ENCODE measurements at regions not wholly inside any gene's neighbourhood (a gene's known extent, or its start where the extent isn't known, plus 50 kb on each side); places are given as distances from the start of the nearest gene placed in this dataset.

- Histone ChIP-seq H3K9me2 (ENCODE audit: insufficient read depth, low read length) (no peaks in the 10 kb centered on the region), H3K79me2 (replicated peaks; ENCODE audit: insufficient read depth, low read length) (no peaks in the 10 kb centered on the region), H3K4me3 (ENCODE audit: low read length) (no peak overlapping the region), H4K20me1 (ENCODE audit: insufficient read depth) (no peaks in the 10 kb centered on the region), H3K27ac (ENCODE audit: low read length) (no peak overlapping the region), H3K9me3 (ENCODE audit: low read length) (no peaks in the 10 kb centered on the region), H3K27me3 (ENCODE audit: insufficient read depth, low read depth, low read length) (no peaks in the 10 kb centered on the region), H3K9ac (ENCODE audit: low read length) (no peak overlapping the region), H3F3A (ENCODE audit: insufficient read depth, low read length, poor library complexity, severe bottlenecking) (no peaks in the 10 kb centered on the region), H3K36me3 (ENCODE audit: insufficient read depth, low read length) (no peaks in the 10 kb centered on the region), H2AFZ (ENCODE audit: low read depth, low read length) (no peak overlapping the region), H3K4me2 (ENCODE audit: low read length) (no peak overlapping the region)
- no peak for TF ChIP-seq POLR2AphosphoS5 (IDR thresholded peaks at IDR 0.05)
These were observed 312.6 kb downstream of the BCL11B start for GRCh38 chr14:98959410-98959809.

- Histone ChIP-seq H3K9ac (ENCODE audit: low read length) (no peak overlapping the region), H3K9me2 (ENCODE audit: insufficient read depth, low read length) (no peaks in the 10 kb centered on the region), H4K20me1 (ENCODE audit: insufficient read depth) (no peaks in the 10 kb centered on the region), H2AFZ (ENCODE audit: low read depth, low read length) (no peak overlapping the region), H3K79me2 (replicated peaks; ENCODE audit: insufficient read depth, low read length) (no peaks in the 10 kb centered on the region), H3K36me3 (ENCODE audit: insufficient read depth, low read length) (no peaks in the 10 kb centered on the region), H3K27me3 (ENCODE audit: insufficient read depth, low read depth, low read length) (no peaks in the 10 kb centered on the region), H3K4me3 (ENCODE audit: low read length) (no peak overlapping the region), H3F3A (ENCODE audit: insufficient read depth, low read length, poor library complexity, severe bottlenecking) (no peaks in the 10 kb centered on the region), H3K27ac (ENCODE audit: low read length) (no peak overlapping the region), H3K9me3 (ENCODE audit: low read length) (no peaks in the 10 kb centered on the region), H3K4me2 (ENCODE audit: low read length) (no peak overlapping the region)
- TF ChIP-seq SMC3 (conservative IDR thresholded peaks at IDR 0.05; ENCODE audit: poor library complexity) (no peak), TAF1 (IDR thresholded peaks at IDR 0.05; ENCODE audit: low read depth) (no peak), POLR2AphosphoS5 (IDR thresholded peaks at IDR 0.05) (no peak), MXI1 (conservative IDR thresholded peaks at IDR 0.05; ENCODE audit: poor library complexity, severe bottlenecking) (no peak), EZH2 (IDR thresholded peaks at IDR 0.05; ENCODE audit: borderline replicate concordance, insufficient read depth, low read length, poor library complexity, severe bottlenecking) (no peak), REST (IDR thresholded peaks at IDR 0.05; ENCODE audit: borderline replicate concordance) (no peak), RAD21 (conservative IDR thresholded peaks at IDR 0.05) (no peak), EP300 (conservative IDR thresholded peaks at IDR 0.05; ENCODE audit: poor library complexity, severe bottlenecking) (no peak), CTCF (IDR thresholded peaks at IDR 0.05; ENCODE audit: poor library complexity, severe bottlenecking) (no peak)
These were observed 311.9 kb downstream of the BCL11B start for GRCh38 chr14:98959958-98960616.

Data from neural cell (in vitro differentiated cells).